Transverse colon (tissue), 4 donors: ENCODE measurements at regions not wholly inside any gene's neighbourhood (a gene's known extent, or its start where the extent isn't known, plus 50 kb on each side); places are given as distances from the start of the nearest gene placed in this dataset.

Source experiments
- DNase-seq: peaks from one replicate; pipeline ENCODE4 v3.0.0-alpha.2; 2019
- H3K27ac ChIP-seq, 4 donors: fragments of 200-600 bp; sonication (generic); 2 replicates each; pipeline ENCODE4 v1.5.1; 2016 to 2018; ENCODE audit warnings: inconsistent platforms in 4 of 4
- H3K27me3 ChIP-seq: fragments of 200-600 bp; sonication (generic); 2 replicates; pipeline ENCODE4 v1.5.1; 2017; ENCODE audit warnings: inconsistent platforms
- H3K36me3 ChIP-seq, 4 donors: fragments of 200-600 bp; sonication (generic); 2 replicates each; pipeline ENCODE4 v1.5.1; 2017 to 2019; ENCODE audit warnings: inconsistent platforms in 4 of 4
- H3K4me1 ChIP-seq, 4 donors: fragments of 200-600 bp; sonication (generic); 2 replicates each; pipeline ENCODE4 v1.5.1; 2017 to 2020; ENCODE audit warnings: inconsistent platforms in 4 of 4
- H3K4me3 ChIP-seq, 4 donors: fragments of 200-600 bp; sonication (generic); 1 replicate in 1 of 4; 2 replicates in 3 of 4; pipeline versions ENCODE4 v1.5.1 to v1.6.1; 2017 to 2019; ENCODE audit warnings: inconsistent platforms in 4 of 4
- H3K9me3 ChIP-seq, 2 donors: fragments of 200-600 bp; sonication (generic); 2 replicates each; pipeline ENCODE4 v1.5.1; 2017 to 2019; ENCODE audit warnings: inconsistent platforms in 2 of 2
- EP300 ChIP-seq: sonication (generic); formaldehyde crosslinking; IDR thresholded peaks from one replicate; pipeline ENCODE4 v1.6.1; 2017; ENCODE audit warnings: antibody characterized with exemption, low read depth
- POLR2A ChIP-seq: fragments of 450-650 bp; IDR thresholded peaks from one replicate; pipeline ENCODE4 v1.6.1; 2016; ENCODE audit warnings: antibody characterized with exemption, mild to moderate bottlenecking, moderate library complexity
- POLR2AphosphoS5 ChIP-seq, 3 donors: sonication (generic); formaldehyde crosslinking; IDR thresholded peaks; one replicate each; pipeline ENCODE4 v1.6.1; 2016; ENCODE audit warnings: antibody characterized with exemption in 3 of 3
- WGBS, 2 donors: methylation state at CpG; one replicate each; pipeline ENCODE4 v1.1.5; 2018; ENCODE audit warnings: low coverage in 1 of 2; 5-methylcytosine and 5-hydroxymethylcytosine counted together
- in situ Hi-C, 4 donors: fragments of 200-750 bp; cut with MboI; loops; one replicate each; pipeline versions ENCODE4 v1.15.0 to v1.15.1; 2017; ENCODE audit warnings: low sequenced_read_pairs in 3 of 4, low pct_ligation_motif_present in 1 of 4, low pct_unique_long_range_greater_than_20kb in 1 of 4
- intact Hi-C: fragments of 100-400 bp; cut with DNase I; formaldehyde crosslinking; loops from one replicate; pipeline ENCODE4 v1.15.1; 2023; ENCODE audit warnings: low total_unique reads
- TF ChIP-seq, protein P1 (sequence below), 5 experiments: fragments of 200-600 bp in 3 of 5; fragments of 450-650 bp in 2 of 5; sonication (generic) in 3 of 5; IDR thresholded peaks; 1 replicate in 2 of 5; 2 replicates in 3 of 5; pipeline ENCODE4 v1.5.1; 2016 to 2017; ENCODE audit warnings: antibody characterized with exemption in 5 of 5, inconsistent platforms in 3 of 5, mild to moderate bottlenecking in 2 of 5, moderate library complexity in 1 of 5

DNA sequence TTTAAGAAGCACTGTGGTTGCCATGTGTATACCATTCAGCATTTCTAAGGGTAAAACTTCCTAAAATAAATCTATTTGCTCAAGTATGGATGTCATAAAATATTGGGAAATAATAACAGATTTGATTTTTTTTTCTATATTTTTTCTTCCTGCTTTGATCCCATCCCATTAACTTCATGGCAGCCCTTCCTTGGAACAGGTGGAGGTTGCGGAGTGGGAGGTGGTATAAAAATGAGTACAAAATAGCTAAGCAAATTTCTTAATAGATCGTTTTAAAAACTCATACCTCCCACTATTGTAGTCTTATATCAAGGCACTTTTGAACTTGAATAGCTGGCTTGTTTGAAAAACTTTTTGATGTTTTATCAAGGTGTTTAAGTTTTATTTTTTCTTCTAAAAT lies 152.1 kb upstream of the KYNU start:
- WGBS, 2 donors: 86 to 92% methylated on average over 2 of the region's 2 CpGs
- no peak for DNase-seq
- H3K27ac ChIP-seq: no peak overlapping the region
- H3K4me3 ChIP-seq: no peak overlapping the region
- TF ChIP-seq POLR2A (no peak), POLR2AphosphoS5 (IDR thresholded peaks at IDR 0.05) (no peak)
- H3K4me1 ChIP-seq: no peaks in the 10 kb centered on the region
- intact Hi-C loops (no loop called here), in situ Hi-C loops (no loop called here)
- H3K9me3 ChIP-seq: no peaks in the 10 kb centered on the region
- H3K36me3 ChIP-seq: no peaks in the 10 kb centered on the region
- H3K27me3 ChIP-seq: no peaks in the 10 kb centered on the region

DNA sequence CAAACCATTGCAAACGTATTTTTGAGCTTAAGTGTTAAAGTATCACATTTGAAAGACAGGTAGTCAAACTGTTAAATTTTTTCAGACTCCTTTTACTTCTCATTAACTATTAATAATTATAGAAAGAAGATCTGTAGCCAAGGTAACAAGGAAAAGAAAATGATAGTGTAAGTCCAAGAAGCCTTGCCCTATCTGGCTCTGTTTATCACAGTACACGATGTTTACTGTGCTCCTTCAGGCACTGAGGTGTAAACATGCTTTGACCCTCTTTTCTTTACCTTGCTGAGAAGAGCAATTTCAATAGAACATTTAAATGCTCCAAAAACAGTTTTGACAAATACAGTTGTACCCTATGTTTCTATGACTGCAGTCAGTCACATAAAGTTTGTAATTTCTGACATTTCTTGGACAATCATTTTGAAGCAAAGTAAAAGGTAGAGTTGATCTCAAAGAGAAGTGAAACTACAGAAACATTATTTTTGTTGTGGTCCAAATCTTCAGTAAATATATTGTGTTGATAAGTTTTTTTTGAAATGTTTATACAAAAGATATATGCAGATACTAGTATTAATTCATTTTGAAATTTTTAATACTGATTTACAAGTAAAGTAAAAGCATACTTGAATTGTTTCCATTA lies 152.6 kb upstream of the KYNU start:
- in situ Hi-C loops: no loop called here
- H3K4me1 ChIP-seq: no peaks in the 10 kb centered on the region
- no peak for DNase-seq
- H3K36me3 ChIP-seq: no peaks in the 10 kb centered on the region
- 47 to 63% methylated on average over 2 of the region's 2 CpGs for WGBS, 2 donors
- no peak overlapping the region for H3K4me3 ChIP-seq
- no peaks in the 10 kb centered on the region for H3K9me3 ChIP-seq
- intact Hi-C loops: no loop called here
- no peaks in the 10 kb centered on the region for H3K27me3 ChIP-seq
- H3K27ac ChIP-seq: no peak overlapping the region
- TF ChIP-seq EP300 (no peak), POLR2AphosphoS5 (IDR thresholded peaks at IDR 0.05) (no peak), POLR2A (no peak)
- TF ChIP-seq, protein P1, sequence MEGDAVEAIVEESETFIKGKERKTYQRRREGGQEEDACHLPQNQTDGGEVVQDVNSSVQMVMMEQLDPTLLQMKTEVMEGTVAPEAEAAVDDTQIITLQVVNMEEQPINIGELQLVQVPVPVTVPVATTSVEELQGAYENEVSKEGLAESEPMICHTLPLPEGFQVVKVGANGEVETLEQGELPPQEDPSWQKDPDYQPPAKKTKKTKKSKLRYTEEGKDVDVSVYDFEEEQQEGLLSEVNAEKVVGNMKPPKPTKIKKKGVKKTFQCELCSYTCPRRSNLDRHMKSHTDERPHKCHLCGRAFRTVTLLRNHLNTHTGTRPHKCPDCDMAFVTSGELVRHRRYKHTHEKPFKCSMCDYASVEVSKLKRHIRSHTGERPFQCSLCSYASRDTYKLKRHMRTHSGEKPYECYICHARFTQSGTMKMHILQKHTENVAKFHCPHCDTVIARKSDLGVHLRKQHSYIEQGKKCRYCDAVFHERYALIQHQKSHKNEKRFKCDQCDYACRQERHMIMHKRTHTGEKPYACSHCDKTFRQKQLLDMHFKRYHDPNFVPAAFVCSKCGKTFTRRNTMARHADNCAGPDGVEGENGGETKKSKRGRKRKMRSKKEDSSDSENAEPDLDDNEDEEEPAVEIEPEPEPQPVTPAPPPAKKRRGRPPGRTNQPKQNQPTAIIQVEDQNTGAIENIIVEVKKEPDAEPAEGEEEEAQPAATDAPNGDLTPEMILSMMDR (IDR thresholded peaks at IDR 0.05): no peak

DNA sequence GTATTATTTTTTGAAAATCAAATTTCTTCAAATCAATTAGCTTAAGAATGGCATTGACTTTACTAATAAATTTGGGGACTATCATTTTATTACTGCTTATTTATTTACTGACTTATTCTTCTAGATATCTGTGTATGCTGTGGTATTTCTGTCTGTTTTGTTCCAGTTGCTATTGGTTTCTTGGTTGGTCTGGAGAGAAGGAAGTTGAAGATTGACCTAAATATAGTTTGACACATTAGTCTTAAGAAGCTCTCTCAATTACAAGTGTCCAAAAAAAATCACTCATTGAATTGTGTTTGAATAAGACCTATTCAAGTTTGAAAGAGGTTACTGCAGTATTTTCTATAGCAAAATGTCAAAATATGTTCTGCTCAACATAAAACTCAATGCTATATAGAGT lies 153.3 kb upstream of the KYNU start:
- TF ChIP-seq POLR2A: no peak
- no peak for TF ChIP-seq EP300
- TF ChIP-seq, protein P1 (IDR thresholded peaks at IDR 0.05): no peak
- no peak for TF ChIP-seq POLR2AphosphoS5 (IDR thresholded peaks at IDR 0.05)
- H3K27me3 ChIP-seq: no peaks in the 10 kb centered on the region
- in situ Hi-C loops: no loop called here
- no peaks in the 10 kb centered on the region for H3K4me1 ChIP-seq
- H3K4me3 ChIP-seq: no peak overlapping the region
- no peak for DNase-seq
- no peaks in the 10 kb centered on the region for H3K36me3 ChIP-seq
- intact Hi-C loops: no loop called here
- no peaks in the 10 kb centered on the region for H3K9me3 ChIP-seq
- H3K27ac ChIP-seq: no peak overlapping the region

DNA sequence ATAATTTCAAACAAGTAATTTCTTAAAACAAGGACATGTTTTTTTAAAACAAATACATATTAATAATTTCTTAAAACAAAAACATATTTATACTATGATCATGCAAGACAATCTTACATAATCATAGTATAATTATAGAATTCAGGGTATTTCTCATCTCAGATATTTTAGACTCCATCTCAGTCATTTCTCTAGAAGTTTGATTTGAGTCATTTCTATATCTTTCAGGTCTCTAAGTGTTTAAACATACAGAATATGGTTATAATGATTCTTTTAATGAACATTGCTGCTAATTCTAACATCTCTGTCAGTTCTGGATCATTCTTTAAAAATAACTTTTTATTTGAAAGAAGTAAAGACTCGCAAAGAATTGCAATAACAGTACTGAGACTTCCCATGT lies 154.2 kb upstream of the KYNU start:
- Histone ChIP-seq H3K36me3 (no peaks in the 10 kb centered on the region), H3K9me3 (no peaks in the 10 kb centered on the region), H3K27me3 (no peaks in the 10 kb centered on the region), H3K4me3 (no peak overlapping the region), H3K4me1 (no peaks in the 10 kb centered on the region), H3K27ac (no peak overlapping the region)
- no peak for TF ChIP-seq POLR2A
- TF ChIP-seq, protein P1 (IDR thresholded peaks at IDR 0.05): no peak
- no peak for TF ChIP-seq EP300
- no peak for TF ChIP-seq POLR2AphosphoS5 (IDR thresholded peaks at IDR 0.05)
- DNase-seq: no peak
- in situ Hi-C loops: no loop called here
- intact Hi-C loops: no loop called here
- 71 to 78% methylated on average over 1 of the region's 1 CpG for WGBS, 2 donors

DNA sequence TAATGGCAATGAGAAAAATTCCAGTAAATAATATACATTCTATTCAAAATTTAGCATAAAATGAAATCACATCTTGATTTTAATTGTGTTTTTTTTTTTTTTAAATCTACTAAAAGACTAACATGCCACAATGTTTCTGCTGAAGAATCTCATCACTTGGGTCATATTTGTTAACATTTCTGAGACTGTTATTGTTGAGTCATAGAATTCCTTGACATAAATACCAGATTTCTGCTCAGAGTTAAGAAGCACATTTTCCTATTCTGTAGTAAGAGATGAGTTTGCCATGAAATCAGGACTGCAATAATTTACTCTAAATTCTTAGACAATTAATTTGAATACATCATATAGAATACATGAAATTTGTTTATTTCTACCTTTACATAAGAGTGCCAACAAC lies 154.9 kb upstream of the KYNU start:
- H3K27me3 ChIP-seq: no peaks in the 10 kb centered on the region
- DNase-seq: no peak
- in situ Hi-C loops (no loop called here), intact Hi-C loops (no loop called here)
- no peak overlapping the region for H3K4me3 ChIP-seq
- no peaks in the 10 kb centered on the region for H3K9me3 ChIP-seq
- H3K36me3 ChIP-seq: no peaks in the 10 kb centered on the region
- H3K27ac ChIP-seq: no peak overlapping the region
- no peak for TF ChIP-seq EP300
- TF ChIP-seq POLR2A: no peak
- TF ChIP-seq POLR2AphosphoS5 (IDR thresholded peaks at IDR 0.05): no peak
- TF ChIP-seq, protein P1 (IDR thresholded peaks at IDR 0.05): no peak
- no peaks in the 10 kb centered on the region for H3K4me1 ChIP-seq
